ENCODE measurements at regions not wholly inside any gene's neighbourhood (a gene's known extent, or its start where the extent isn't known, plus 50 kb on each side); places are given as distances from the start of the nearest gene placed in this dataset.

DNA sequence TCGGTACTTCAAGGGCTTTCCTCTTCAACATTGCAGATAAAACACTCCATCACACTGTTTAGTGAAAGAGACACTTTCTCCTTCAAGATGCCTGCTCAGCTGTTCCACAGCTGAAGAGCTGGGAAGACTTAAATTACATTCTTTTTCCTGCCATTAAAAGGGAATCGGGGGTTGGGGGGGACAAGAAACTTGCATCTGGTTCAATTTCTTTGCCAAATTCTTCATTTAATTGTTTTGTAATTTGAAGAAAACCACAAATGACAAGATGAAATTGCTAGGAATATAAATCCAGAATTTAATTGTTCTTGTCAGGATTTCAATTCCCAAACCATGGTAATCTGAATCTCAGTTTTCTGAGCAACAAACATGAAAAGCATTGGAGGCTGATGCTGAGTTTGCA is 478.3 kb downstream of the EBF1 start:
- in situ Hi-C loops (cut with HindIII; ENCODE audit: low pct_unique_long_range_greater_than_20kb, low sequenced_read_pairs) = no loop called here
- TF ChIP-seq JUND (IDR thresholded peaks at IDR 0.05; ENCODE audit: low read depth) = no peak
- no peak for DNase-seq (ENCODE audit: low read depth in 1 of 2, low spot score in 1 of 2)

DNA sequence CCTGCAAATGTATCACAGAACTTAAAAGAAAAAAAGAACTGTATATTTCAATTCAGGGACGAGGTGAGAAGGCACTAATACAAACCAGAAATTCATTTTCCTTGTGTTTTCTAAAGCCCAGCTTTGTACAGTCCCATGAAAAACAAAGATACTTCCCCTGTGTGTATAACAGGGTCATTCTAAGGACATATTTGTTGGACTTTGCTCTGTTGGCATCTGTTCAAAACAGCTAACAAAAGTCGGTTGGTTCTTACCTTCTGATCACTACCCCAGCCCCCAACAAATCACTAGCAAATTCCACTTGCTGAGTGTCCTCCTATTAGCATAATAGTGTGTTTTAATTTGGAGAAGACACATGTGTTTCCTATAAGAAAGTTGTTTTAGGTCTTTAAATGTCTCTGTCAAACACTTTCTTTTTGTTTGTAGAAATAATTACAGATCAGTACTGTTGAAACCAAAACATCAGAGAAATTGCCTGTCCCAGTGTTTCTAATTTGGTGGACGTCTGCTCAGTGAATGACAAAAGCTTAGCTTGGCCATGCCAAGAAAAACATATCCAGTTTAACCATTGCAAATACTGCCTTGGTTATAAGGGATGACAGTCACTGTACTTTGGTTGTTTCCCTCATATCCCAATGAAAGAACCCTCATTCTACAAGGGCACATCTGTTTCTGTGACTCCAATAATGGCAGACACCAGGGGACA is 480.5 kb downstream of the EBF1 start:
- TF ChIP-seq JUND (IDR thresholded peaks at IDR 0.05; ENCODE audit: low read depth) = no peak
- DNase-seq (ENCODE audit: low read depth in 1 of 2, low spot score in 1 of 2) = peak in 1 of 2 experiments; percentile 42
- in situ Hi-C loops (cut with HindIII; ENCODE audit: low pct_unique_long_range_greater_than_20kb, low sequenced_read_pairs) = no loop called here

DNA sequence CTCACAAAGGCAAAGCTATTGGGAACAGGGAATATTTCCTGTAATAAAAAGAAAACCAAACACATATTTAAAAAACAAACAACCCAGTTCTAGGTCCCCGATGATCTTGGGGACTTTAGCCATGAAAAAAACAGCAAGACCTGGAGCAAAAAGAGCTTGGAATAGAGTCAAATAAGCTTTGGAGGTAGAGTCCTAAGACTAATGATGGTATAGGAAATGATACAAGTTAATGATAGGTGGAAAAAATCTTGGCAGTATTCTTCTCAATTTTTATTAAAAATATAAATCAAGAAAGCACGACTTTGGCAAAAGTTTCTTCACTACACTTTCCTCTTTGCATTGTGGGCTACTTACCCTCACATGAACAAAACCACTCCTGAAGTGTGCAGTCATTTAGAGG is 481.5 kb downstream of the EBF1 start:
- no peak for TF ChIP-seq JUND (IDR thresholded peaks at IDR 0.05; ENCODE audit: low read depth)
- in situ Hi-C loops (cut with HindIII; ENCODE audit: low pct_unique_long_range_greater_than_20kb, low sequenced_read_pairs) = no loop called here
- DNase-seq (ENCODE audit: low read depth in 1 of 2, low spot score in 1 of 2) = no peak

DNA sequence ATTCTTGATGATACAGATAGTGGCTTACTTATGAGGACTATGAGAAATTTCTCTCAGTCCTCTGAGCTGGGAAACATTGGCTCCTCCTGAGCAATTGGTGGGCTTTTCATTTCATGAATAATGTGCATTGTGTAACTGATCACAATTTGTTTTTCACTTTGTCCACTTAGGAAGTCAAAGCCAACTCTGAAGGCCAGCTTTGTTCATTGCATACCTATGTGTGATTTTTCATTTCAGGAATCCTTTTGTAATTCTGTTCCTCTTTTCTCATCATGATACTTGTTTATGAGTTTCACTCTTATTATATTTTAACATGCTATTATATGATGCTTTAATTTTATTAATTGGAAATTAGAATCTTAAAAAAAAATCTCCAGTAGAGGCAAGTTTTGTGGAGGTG is 483.0 kb downstream of the EBF1 start:
- in situ Hi-C loops (cut with HindIII; ENCODE audit: low pct_unique_long_range_greater_than_20kb, low sequenced_read_pairs) = no loop called here
- no peak for TF ChIP-seq JUND (IDR thresholded peaks at IDR 0.05; ENCODE audit: low read depth)
- no peak for DNase-seq (ENCODE audit: low read depth in 1 of 2, low spot score in 1 of 2)

DNA sequence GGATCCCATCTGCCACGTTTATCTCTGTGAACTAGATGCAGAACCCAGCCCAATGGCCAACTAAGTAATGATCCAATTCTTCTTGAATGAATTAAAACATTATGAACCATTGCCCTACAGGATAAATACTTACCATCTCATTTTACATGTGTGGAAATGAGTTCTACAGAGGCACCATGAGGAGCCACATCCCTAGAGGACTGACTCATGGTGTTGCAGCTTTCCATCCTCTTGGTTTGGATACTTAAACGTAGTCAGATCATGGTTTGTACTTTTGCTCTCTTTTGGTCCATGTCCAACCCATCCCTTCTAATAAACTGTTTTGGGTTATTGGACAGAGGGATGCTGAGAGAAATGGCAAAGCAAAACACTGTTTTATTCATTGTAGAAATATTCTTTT is 484.8 kb downstream of the EBF1 start:
- in situ Hi-C loops (cut with HindIII; ENCODE audit: low pct_unique_long_range_greater_than_20kb, low sequenced_read_pairs) = no loop called here
- no peak for TF ChIP-seq JUND (IDR thresholded peaks at IDR 0.05; ENCODE audit: low read depth)
- no peak for DNase-seq (ENCODE audit: low read depth in 1 of 2, low spot score in 1 of 2)

DNA sequence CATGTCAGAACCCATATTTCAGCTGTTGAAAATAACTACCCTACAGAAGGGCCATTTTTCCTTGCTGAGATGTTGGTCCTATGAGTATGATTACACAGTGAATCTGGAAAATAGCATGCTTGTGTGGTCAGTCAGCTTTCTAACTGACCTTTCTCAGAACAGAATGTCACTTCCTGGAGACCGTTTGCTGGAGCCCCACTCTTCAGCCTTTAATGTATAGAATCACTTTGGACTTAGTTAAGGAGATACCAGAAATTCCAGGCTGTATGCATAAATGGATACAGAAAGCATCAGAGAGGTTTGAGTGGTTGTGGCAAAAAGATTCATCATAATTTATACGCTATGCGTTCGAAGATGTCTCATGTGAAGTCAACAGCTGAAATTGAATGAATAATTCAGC is 488.1 kb downstream of the EBF1 start:
- no peak for DNase-seq (ENCODE audit: low read depth in 1 of 2, low spot score in 1 of 2)
- TF ChIP-seq JUND (IDR thresholded peaks at IDR 0.05; ENCODE audit: low read depth) = no peak
- in situ Hi-C loops (cut with HindIII; ENCODE audit: low pct_unique_long_range_greater_than_20kb, low sequenced_read_pairs) = no loop called here

DNA sequence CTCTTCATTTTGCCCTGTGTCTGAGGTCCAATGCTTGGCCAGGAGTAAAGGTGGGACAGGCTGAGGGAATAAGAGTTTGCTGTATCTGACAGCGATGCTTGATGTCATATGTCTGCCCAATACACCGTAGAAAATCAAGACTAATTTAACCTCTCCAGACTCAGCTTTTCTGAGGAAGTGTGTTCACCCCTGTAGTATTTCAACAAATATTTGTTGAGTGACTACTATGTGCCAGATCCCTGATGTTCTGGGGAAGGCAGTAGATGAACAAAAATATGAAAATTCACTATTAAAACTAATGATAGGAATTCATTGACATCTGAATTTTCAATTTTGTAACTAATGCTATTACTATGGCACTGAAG is 489.7 kb downstream of the EBF1 start:
- in situ Hi-C loops (cut with HindIII; ENCODE audit: low pct_unique_long_range_greater_than_20kb, low sequenced_read_pairs) = no loop called here

DNA sequence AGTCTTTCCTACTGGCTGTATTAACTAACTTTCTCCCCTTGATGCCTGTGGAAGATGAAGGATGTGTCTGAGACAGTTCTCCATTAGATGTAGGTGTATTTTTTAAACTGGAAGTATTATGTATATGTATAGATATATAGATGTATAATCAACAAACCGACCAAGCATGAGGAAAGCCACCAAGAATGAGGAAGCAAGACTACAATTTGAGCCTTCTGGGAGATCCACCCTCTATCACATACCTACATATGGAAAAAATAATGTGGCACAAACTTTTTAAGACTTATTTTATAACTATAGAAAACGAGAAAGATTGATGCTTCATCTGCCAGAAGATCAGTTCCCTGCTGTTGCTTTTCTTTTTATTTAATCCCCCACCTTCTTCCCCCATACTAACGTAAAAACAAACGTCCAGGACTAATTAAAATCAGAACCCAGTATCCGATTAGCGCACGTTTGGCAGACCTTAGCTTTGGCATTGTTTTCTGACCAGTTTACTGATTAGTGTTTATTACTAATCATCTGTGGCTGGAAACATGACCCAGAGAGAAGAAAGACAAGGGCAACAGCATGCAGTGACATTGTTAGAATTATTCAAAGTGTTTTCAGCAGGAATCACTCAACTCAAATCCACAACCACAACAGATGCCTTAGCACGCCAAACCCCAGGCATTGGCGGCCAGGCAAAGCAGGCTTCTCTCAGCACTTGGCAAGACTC is 490.2 kb downstream of the EBF1 start:
- in situ Hi-C loops (cut with HindIII; ENCODE audit: low pct_unique_long_range_greater_than_20kb, low sequenced_read_pairs) = no loop called here
- no peak for TF ChIP-seq JUND (IDR thresholded peaks at IDR 0.05; ENCODE audit: low read depth)
- DNase-seq (ENCODE audit: low read depth in 1 of 2, low spot score in 1 of 2) = no peak

More for the DNA sequence above, 489.7 kb downstream of the EBF1 start:
- DNase-seq (ENCODE audit: low read depth in 1 of 2, low spot score in 1 of 2) = no peak
- no peak for TF ChIP-seq JUND (IDR thresholded peaks at IDR 0.05; ENCODE audit: low read depth)

DNA sequence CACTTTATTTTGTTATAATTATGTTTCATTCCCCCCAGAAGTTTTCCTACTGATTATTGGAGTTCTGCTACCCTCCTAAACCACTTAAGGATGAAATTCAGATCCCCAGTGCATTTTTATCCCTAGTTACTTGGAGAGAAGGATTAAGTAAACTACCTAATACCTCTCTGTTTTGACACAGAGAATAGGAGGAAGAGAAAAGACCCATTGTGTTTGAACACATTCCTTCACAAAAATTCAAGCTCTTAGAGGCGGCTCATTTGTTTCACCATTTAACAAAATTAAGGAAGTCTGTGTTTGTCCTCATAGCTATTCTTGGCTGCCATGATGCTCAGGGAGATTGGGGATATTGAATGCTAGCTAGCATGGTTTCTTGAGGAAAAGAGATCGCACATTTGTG is 492.6 kb downstream of the EBF1 start:
- no peak for TF ChIP-seq JUND (IDR thresholded peaks at IDR 0.05; ENCODE audit: low read depth)
- no peak for DNase-seq (ENCODE audit: low read depth in 1 of 2, low spot score in 1 of 2)
- in situ Hi-C loops (cut with HindIII; ENCODE audit: low pct_unique_long_range_greater_than_20kb, low sequenced_read_pairs) = no loop called here

DNA sequence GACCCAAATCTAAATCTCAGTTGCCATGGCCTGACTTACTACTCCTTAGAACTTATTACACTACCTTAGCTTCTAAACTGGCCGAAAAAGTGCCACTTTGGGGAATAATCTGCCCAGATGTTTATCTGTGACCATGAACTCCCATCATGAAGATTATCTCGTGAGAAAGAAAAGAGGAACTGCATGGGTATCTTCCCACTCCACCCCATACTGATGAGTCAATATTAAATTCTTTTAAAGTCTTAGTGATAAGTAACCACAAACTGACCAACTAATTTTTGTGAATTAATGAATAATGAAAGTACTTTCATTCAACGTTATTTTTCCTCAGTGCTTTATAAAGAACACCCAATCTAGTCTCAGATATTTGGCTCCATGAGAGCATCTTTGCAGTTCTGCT is 493.5 kb downstream of the EBF1 start:
- in situ Hi-C loops (cut with HindIII; ENCODE audit: low pct_unique_long_range_greater_than_20kb, low sequenced_read_pairs) = no loop called here
- no peak for DNase-seq (ENCODE audit: low read depth in 1 of 2, low spot score in 1 of 2)
- no peak for TF ChIP-seq JUND (IDR thresholded peaks at IDR 0.05; ENCODE audit: low read depth)

DNA sequence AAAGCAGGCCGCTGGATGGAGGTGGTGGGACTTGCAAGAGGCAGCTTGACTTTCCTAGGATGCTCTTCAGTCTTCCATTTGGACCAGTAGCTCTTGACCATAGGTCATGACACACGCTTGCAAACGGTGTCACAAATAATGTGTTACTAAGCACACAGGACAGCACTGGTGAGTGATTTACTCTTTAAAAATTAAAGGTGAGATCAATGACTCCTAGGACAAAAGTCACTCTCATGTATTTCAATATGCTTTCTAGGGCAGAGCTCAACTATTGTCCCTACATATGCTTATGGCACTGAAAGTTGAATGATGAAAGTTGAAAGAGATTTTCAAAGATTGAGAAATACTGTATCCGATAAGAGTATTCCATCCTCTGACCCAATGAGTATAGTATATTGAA is 496.7 kb downstream of the EBF1 start:
- DNase-seq (ENCODE audit: low read depth in 1 of 2, low spot score in 1 of 2) = no peak
- in situ Hi-C loops (cut with HindIII; ENCODE audit: low pct_unique_long_range_greater_than_20kb, low sequenced_read_pairs) = no loop called here
- no peak for TF ChIP-seq JUND (IDR thresholded peaks at IDR 0.05; ENCODE audit: low read depth)

DNA sequence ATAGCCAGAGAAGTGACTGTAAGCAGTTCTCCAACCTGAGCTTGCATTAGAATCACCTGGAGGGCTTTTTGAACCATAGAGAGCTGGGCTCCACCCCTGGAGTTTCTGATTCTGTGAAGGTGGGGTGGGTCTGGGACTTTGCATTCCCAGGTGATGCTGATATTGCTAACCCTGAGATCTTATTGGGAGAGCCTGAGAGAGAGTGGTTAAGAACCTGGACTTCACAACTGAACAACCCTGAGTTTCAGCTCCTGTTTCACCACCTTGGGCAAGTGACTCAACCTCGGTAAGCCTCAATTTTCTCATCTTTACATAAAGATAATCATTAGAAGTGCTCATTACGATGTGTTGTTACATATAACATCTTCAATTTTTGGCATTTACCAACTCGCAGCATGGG is 498.6 kb downstream of the EBF1 start:
- DNase-seq (ENCODE audit: low read depth in 1 of 2, low spot score in 1 of 2) = no peak
- in situ Hi-C loops (cut with HindIII; ENCODE audit: low pct_unique_long_range_greater_than_20kb, low sequenced_read_pairs) = no loop called here

DNA sequence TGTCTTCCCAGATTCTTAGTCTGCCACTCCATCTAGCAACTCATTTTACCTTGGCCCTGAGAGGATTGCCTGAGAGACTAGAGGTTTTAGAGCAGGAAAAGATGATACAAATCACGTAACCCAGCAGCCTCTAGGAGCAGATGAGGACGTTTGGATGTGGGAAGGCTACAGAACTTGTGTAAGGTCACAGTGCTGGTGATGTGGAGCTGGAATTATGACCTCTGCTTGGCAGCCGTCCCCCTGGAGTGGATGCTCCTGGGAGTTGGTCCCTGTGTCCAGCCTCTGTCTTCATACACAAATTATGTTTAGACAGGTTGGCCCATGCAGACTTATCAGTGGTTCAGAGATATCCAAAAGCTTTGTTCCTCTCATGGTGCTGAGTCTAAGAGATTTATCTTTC is 499.0 kb downstream of the EBF1 start:
- no peak for TF ChIP-seq JUND (IDR thresholded peaks at IDR 0.05; ENCODE audit: low read depth)
- in situ Hi-C loops (cut with HindIII; ENCODE audit: low pct_unique_long_range_greater_than_20kb, low sequenced_read_pairs) = no loop called here
- no peak for DNase-seq (ENCODE audit: low read depth in 1 of 2, low spot score in 1 of 2)

More for the DNA sequence above, 498.6 kb downstream of the EBF1 start:
- TF ChIP-seq JUND (IDR thresholded peaks at IDR 0.05; ENCODE audit: low read depth) = no peak

DNA sequence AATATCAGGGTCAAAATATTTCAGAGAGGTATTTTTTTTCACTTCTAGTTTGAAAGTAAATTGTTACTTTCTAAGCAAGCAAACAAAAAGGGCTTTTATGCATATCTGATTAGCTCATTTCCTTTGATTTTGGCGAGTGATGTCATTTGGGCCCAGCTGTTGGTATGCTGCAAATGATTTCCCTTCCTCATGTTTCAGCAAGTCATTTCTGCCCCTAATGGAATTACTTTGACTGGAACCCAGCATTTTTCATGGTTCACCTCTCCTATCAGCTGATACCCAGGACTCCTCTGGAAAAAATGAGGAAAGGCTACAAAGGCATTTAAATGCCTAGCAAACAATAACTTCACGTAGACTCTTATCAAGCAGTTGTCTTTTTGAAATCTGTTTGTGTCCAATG is 500.6 kb downstream of the EBF1 start:
- in situ Hi-C loops (cut with HindIII; ENCODE audit: low pct_unique_long_range_greater_than_20kb, low sequenced_read_pairs) = no loop called here
- no peak for DNase-seq (ENCODE audit: low read depth in 1 of 2, low spot score in 1 of 2)
- TF ChIP-seq JUND (IDR thresholded peaks at IDR 0.05; ENCODE audit: low read depth) = no peak

Measured in T47D (cell line).